HG02973 (cell line): ENCODE measurements at regions not wholly inside any gene's neighbourhood (a gene's known extent, or its start where the extent isn't known, plus 50 kb on each side); places are given as distances from the start of the nearest gene placed in this dataset.
"Not testable (repeated sequence)": the region's sequence is repeated elsewhere in the genome, so short reads cannot be mapped to it uniquely, and the experiment has no call there.

ENCODE experiments used
- ATAC-seq: cut with Tn5 transposase; IDR thresholded peaks from one replicate; pipeline ENCODE4 v1.9.1; 2021; ENCODE audit warnings: moderate library complexity; ENCODE audit not compliant: unreplicated experiment

DNA sequence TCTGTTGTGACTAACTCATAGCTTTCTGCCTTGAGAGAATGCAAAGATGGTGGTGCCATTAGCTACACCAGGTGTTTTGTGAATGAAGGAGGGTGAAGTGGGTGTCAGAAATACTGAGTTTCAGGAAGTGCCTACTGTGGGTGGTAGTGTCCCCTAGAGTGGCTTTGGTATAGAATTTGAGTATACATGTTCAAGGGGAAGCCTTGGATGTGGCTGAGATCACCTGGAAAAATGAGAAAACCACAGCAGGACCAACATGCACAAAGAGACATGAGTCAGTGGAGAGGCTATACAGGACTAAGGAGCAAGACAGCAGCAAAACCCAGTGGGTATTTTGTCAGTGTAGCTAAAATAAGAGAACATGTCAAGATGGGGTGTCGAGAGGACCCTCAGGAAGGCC is 204.3 kb upstream of the TBL1X start:
- no peak for ATAC-seq

DNA sequence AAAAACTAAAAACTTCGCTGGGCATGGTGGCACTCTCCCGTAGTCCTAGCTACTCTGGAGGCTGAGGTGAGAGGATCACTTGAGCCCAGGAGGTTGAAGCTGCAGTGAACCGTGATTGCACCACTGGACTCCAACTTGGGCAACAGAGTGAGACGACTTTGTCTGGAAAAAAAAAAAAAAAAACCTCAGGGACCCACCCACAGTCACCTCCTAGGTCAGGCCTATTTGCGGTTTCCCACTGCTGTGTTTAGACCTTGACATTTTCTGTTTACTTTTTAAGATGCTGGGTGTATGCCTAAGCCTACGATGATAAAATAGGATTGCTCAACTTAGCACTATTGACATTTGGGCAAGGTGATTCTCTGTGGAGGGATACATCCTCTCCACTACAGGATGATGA is 197.4 kb upstream of the TBL1X start:
- no peak for ATAC-seq

DNA sequence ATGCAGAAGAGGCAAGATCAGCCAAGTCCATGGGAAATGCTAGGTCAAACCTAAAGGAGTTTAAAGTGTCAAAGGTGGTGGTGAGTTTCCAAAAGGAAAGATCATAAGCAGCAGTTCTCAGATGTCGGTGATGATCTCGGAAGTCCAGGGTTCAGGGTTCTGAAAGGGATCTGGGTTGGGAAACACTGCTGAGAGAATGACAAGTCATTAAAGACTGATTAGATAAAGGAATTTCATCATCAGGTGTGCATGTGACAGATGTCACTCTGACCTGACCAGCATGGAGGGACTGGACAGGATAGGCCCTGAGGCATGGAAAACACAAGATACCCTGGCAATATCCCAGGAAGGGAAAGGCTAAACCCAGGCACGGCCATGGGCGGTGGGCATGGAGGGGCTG is 195.7 kb upstream of the TBL1X start:
- ATAC-seq, result no peak

DNA sequence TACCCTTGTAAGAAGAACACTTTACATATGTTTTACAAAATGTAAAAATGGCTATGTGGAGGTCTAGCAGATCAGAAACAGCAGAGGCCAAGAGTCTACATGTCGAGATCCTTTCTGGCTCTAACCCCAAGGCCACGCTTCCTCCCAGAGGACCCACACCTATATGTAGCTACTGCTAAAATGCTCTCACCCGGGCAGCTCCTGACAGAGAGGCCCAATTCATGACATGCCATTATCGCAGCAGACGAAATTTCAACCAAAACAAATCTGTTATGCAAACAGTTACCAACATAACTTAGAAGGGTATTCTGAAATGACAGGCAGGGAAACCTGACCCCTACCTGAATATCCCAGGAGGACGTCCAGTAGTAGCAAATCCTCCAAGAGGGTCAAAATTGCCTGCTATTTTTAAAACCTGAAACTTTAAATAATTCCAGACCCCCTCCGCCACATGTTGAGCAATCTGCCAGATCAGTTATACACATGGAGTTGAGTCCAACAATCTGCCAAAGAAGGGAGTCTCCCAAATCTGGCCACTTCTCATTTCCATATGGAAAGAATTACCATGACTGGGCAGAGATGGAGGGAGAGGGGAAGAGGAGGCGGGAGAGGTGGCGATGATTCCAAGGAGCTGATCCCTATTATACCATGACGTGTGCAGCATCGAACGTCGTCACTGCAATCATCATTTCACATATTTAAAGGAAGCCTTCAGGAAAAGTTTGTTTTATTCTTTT is 192.9 kb upstream of the TBL1X start:
- ATAC-seq, result no peak

DNA sequence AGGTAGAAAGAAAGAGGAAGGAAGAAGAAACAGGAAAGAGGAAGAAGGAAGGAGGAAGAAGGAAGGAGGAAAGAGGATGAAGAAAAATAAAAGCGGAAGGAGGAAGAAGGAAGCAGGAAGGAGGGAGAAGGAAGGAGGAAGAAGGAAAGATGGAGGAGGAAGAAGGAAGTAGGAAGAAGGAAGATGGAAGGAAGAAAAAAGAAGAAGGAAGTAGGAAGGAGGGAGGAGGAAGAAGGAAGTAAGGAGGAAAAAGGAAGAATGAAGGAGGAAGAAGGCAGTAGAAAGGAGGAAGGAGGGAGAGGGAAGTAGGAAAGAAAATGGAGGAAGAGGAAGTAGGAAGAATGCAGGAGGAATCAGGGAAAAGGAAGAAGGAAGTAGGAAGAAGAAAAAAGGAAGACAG is 191.1 kb upstream of the TBL1X start:
- ATAC-seq, result no peak

DNA sequence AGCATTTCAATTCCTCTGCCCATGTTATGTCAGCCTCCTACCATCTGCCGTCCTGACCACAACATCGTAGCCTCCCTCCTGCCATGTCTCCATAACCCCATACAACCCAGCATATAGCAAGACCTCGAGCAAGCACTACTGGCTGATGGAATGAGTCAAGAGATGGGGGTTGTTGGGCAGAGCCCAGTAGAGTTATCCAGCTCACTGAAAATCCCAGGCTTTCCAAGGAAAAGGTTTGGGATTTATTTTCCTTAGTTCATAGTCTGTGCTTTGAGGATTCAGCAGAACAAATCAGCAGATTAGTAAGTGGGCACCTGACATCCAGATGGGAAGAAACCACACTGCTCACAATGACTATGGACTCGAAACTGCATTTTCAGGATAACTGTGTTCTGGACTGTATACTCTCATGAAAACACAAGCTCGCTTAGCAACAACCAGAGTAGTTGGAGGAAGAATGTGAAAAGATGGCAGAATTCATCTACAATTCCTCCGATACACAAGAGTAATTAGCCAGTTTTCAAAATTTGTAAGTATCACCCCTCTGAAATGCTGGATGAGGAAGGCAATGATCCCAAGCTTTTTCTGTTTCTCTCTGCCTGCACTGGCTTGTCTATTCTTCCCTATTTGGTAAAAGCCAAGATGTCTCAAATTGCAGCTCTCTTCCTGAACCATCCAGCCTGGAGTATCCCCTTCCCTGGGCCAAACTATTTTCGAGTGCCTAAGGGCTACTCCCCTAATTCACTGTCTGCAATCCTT is 186.2 kb upstream of the TBL1X start:
- no peak for ATAC-seq

DNA sequence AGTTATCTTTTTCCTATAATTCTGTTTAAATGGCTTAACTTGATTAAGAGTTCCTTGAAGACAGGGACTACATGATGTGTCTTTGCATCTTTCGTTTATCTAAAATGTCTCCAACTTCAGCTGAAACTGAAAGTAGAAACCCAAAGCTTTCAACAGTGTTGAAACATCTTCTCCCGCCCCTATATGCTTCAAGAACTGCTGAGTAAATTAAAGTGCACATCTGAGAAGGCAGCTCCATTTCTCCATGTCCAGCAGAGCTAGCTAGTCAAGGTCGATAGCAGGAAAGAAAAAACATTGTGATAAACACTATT is 185.7 kb upstream of the TBL1X start:
- ATAC-seq, result no peak

DNA sequence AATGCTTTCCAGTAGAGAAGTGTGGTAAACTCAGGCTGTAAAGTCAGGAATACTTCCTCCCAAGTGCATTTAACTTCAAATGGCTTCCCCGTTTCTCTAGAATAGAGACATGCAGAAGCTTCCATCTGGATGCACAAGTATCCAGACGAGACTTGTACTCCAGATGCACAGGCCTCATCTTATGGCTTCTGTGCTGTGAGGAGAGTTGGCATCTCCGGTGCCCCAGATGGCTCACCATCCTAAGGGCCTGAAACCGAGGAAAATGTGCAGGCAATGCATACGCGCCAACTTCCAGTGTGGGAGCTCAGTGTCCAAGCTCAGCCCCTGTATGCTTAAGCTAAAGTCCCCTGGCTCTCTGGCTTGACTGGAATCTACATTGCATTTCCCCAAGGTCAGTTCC is 184.0 kb upstream of the TBL1X start:
- ATAC-seq, result no peak

DNA sequence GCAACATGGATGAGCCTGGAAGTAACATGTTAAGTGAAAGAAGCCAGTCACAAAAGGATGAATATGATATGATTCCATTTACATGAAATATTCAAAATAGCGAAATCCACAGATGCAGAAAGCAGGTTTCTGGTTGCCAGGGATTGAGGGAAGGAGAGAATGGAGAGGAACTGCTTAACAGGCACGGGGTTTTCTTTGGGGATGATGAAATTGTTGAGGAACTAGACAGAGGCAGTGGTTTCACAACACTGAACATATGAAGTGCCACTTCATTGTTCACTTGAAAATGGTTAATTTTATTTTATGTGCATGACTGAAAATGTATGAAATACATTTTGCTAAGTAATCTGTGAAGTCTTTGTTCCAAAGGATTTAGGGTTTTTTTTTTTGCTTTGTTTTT is 182.5 kb upstream of the TBL1X start:
- ATAC-seq, result no peak

DNA sequence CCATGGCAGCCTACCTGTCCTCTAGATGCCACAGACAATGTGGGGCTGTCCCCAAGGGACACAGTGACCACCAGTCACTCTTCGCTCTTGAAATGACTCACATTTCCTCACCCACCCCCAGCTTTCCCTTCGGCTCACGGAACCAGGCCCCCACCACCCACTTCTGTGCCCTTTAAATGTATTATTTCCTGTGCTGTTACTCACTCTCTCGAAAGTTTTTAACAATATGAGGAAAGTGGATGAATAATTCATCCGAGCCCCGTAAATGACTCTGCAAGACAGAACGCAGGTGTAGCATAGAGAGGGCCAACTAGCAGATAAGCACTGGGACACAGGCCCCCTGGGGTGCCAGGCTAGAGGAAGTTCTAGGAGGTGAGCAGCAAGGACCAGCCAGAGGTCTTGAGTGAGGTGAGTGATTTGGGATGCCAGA is 179.5 kb upstream of the TBL1X start:
- ATAC-seq, result no peak

DNA sequence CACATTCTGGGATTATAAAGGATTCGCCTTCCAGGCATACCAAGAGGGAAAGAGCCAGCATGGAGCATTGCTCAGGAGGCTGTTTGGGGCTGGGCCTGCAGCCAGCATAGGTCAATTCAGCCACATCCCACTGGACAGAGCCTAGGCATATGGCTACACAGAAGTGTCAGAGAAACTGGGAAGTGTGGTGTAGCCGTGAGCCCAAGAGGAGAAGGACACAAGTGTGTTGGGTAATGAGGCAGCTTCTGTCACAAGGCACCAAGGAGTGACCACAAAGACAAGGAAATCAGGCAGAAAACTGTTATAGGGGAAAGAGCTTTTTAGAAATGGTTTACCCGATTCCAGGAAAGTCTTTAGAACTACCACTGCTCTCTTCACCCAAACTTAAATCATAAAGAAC is 178.6 kb upstream of the TBL1X start:
- ATAC-seq, result no peak

DNA sequence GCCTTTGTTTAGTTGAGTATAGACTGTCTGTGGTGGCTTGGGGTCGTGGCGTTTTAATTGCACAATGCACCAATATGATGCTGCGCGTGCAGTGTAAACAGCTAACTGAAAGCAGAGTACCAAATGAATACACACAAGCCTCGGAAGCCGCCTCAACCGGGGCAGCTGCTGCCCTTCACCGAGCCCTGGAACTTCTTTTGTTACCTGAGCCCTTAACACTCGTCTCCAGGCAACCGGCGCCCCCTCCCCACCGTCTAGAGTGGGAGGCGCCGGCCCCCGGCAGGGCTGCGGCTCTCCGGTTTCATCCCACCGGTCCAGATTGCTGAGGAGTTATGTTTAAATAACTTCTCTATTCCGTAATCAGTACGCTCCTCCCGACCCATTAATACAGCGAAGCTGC is 173.2 kb upstream of the TBL1X start:
- ATAC-seq, result no peak

DNA sequence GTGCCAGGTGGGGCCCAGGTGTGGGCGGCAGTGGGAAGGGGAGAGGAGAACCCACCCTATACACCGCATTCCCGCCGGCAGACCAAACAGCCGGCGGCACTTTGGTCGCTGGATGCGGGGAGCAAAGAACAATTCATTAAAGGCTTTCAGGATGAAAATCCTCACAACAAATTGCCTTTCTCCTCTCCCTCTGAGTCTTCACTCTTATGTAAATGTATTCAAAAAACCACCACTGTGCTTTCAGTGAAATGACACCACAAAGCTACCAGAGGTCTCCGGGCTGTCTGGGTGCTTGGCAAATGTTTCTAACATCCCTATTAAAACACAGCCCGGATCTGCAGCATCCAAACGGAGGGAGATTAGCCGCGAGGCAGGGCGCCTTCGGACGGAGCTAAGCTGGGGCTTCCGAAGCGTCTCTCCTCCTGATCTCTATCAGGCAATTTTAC is 171.8 kb upstream of the TBL1X start:
- no peak for ATAC-seq

DNA sequence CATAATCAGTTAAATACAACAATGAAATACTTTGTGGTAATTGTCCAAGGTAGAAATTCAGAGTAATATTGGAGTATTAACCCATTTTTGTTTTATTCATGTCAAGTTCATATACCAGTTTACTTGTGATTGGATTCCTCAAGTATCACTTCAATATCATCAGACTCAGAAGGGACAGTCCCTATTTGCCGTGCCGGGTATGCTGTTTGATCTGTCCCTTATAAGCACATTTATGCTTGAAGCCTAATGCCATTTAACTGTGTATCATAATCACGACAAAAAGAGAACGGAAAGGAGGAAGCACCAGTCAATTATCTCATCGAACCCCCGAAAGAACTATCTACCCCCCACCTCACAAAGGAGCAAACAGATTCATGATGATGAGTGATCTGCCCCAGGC is 171.0 kb upstream of the TBL1X start:
- no peak for ATAC-seq

DNA sequence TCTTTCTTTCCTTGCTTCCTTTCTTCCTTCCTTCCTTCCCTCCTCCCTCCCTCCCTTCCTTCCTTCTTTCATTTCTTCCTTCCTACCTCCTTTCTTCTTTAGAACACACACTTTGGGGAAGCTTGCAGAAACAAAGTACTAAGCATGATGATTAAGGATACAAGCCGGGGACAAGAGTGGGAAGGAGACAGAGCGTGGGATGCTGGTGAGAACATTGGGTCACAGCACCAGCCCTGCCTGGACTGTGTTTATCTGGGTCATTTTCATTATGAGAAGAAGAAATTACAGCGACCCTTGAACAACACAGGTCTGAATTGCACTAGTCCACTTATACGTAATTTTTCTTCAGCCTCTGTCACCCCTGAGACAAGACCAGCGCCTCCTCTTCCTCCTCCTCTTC is 169.3 kb upstream of the TBL1X start:
- no peak for ATAC-seq

DNA sequence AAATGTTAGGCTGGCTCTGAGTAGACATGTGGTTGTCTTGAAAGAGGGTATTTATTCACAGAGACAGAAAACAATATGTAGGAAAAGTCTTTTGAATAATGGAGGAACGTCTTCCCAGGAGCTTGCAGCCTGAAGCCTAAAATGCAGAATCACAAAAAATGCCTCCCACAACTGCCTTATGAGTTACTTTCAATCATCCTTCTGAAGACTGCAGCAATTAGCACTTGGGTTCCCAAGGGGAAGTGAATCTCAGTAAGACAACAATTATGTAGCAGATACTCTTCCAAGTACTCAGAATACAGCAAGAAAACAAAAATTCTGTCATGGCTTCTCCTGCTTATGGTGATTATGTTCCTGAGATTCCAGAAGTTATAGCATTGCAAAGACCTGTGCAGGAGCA is 166.6 kb upstream of the TBL1X start:
- ATAC-seq, result no peak

DNA sequence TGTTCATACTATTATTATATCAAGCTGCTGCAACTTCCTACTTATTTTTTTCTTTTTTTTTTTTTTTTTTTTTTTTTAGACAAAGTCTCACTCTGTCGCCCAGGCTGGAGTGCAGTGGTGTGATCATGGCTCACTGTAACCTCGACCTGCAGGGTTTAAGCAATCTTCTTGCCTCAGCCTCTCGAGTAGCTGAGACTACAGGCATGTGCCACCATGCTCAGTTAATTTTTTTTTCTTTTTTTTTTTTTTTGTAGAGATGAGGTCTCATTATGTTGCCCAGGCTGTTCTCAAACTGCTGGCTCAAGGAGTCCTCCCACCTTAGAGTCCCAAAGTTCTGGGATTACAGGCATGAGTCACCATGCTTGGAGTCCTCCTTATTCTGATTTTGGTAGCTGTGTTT is 165.2 kb upstream of the TBL1X start:
- not testable (repeated sequence) for ATAC-seq

DNA sequence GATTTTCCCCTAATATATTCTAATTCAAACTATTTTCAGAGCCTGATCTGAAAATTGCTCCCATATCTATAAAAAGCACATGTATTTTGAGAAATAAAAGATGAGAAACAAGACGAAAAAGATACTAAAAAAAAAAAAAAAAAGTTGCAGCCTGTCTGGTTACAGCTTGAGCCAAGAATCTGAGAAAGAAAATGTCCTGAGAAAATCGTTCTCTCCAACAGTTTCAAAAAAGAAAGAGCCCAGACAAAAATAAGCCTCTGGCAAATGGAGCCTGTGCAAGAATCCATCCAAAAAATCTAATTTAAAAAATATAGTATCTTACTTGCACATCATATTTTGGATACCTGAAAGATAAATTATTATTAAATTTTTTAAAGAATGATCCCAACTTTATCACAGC is 163.0 kb upstream of the TBL1X start:
- no peak for ATAC-seq

DNA sequence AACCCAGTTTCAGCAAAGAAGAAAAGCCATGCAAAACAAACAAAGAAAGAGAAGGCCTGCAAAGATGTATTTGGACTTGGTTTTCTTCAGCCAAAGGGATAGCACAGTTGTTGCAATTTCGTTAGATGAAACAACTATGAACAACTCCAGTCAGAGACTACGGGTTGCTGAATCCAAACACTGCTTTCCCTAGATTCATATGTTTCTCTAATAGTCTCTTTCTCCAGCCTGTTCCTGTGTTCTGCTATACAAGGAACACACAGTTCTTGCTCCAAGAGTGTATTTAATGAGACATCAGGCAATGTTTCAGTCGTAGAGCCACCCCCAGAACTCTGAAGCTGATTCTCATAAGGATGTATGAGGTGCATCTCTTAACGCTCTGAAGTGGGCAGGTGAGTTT is 162.5 kb upstream of the TBL1X start:
- no peak for ATAC-seq

DNA sequence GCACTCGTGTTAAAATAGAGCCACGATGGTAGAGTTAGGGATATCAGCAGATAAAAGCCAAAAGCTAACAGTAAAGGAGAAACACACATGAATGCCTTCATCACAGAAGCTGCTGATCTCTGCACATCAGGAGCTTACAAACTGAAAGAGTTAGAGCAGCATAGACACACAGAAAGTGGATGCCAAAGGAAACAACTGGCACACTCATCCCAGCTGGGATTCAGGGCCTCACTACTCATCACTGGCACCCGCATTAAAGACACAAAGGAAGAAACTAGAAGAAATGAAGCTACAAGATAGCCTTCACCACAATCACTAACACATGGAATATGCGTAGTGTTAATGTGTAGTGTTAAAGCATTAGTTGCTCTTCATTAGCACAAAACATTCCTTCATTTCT is 156.4 kb upstream of the TBL1X start:
- ATAC-seq, result no peak

DNA sequence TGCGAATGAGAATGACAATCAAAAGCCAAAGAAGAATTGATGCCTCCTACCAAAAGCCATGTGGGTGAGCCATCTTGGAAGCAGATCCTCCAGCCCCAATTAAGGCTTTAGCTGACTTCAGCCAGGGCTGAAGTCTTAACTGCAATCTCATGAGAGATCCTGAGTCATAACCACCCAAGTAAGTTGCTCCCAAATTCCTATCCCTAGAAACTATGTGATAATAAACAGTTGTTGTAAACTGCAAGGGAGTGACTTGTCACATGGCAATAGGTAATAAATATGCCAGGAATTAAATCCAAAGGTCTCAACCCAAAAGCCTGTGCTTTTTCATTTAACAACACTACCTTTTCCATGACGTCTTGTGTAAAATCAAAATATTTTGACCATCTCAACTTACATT is 154.2 kb upstream of the TBL1X start:
- no peak for ATAC-seq

DNA sequence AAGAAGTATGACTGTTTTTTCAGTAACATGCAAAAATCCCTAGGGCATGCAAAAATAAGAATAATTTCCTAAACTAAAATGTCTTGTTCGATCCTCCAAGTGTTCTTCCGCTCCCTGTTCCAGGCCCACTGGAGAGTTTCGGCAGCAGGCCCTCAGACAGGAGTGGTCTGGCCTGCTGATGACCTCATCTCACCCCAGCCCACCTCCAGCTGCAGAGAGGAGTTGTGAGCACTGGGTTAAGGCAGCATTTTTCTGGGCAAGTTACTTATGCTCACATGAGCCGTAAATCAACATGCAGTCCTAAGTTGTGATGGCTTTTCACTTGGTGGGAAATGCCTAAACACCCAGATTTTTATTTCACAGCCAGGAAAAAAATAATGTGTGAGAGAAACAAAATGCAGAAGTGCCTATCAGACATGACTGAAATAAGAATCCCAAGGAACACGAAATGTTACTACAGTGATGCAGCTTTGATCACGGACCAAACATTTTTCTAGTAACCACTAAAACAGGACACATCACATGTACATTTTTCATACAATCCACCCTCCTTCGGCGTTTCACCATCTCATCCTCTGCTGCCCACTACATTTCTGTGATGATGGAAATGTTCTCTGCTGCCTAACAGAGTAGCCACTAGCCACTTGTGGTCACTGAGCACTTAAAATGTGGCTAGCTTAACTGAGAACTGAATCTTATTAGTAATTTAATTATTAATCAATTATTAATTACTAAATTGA is 153.3 kb upstream of the TBL1X start:
- no peak for ATAC-seq
